ENCODE measurements at regions not wholly inside any gene's neighbourhood (a gene's known extent, or its start where the extent isn't known, plus 50 kb on each side); places are given as distances from the start of the nearest gene placed in this dataset.

GRCh38 chr13:64311948-64312347 lies 2896.3 kb upstream of the PCDH20 start:
- TF ChIP-seq CTCF (IDR thresholded peaks at IDR 0.05): no peak
- no peak for TF ChIP-seq POLR2A (IDR thresholded peaks at IDR 0.05)
